Keratinocyte (primary cell): ENCODE measurements at regions not wholly inside any gene's neighbourhood (a gene's known extent, or its start where the extent isn't known, plus 50 kb on each side); places are given as distances from the start of the nearest gene placed in this dataset.

Experiments
- CTCF ChIP-seq, 3 experiments: IDR thresholded peaks in 1 of 3; conservative IDR thresholded peaks in 1 of 3; optimal IDR thresholded peaks in 1 of 3; 2 replicates in 2 of 3; 3 replicates in 1 of 3; pipeline versions ENCODE3 to v1.5.1; 2011; ENCODE audit warnings: low read length in 3 of 3, mild to moderate bottlenecking in 3 of 3, moderate library complexity in 2 of 3, control low read depth in 1 of 3, inconsistent platforms in 1 of 3; ENCODE audit not compliant: insufficient read depth in 2 of 3; ENCODE audit errors: extremely low read depth in 1 of 3
- EZH2 ChIP-seq: IDR thresholded peaks from one replicate; pipeline ENCODE4 v1.6.1; 2012; ENCODE audit warnings: inconsistent platforms, mild to moderate bottlenecking, low read length, moderate library complexity

GRCh38 chr7:68005992-68006391, 1009.4 kb downstream of the TYW1 start:
- TF ChIP-seq CTCF (optimal IDR thresholded peaks at IDR 0.05 in 1 of 3, IDR thresholded peaks at IDR 0.05 in 1 of 3, conservative IDR thresholded peaks at IDR 0.05 in 1 of 3; ENCODE audit: extremely low read depth in 1 of 3, insufficient read depth in 2 of 3, low read length in 3 of 3) (no peak), EZH2 (no peak)
